Activated CD4-positive, alpha-beta memory T cell treated with anti-CD3 and anti-CD28 coated beads for 36 hours (primary cell): ENCODE measurements at regions not wholly inside any gene's neighbourhood (a gene's known extent, or its start where the extent isn't known, plus 50 kb on each side); places are given as distances from the start of the nearest gene placed in this dataset.
"Not testable (repeated sequence)": the region's sequence is repeated elsewhere in the genome, so short reads cannot be mapped to it uniquely, and the experiment has no call there.

Experiments used
- CTCF ChIA-PET: fragments of 350-600 bp; sonication (Branson Sonifier 250); formaldehyde crosslinking; loops from one replicate; lab custom pipeline; 2021; ENCODE audit warnings: antibody characterized with exemption, inconsistent platforms; lab: Charles Lee
- POLR2A ChIA-PET: fragments of 350-600 bp; sonication (Branson Sonifier 250); formaldehyde crosslinking; loops from one replicate; lab custom pipeline; 2021; ENCODE audit warnings: antibody characterized with exemption; lab: Charles Lee
- DNase-seq: peaks from one replicate; pipeline ENCODE4 v3.0.0-alpha.2; 2020
- H3K27ac Mint-ChIP-seq: one replicate; pipeline ENCODE4 v1.8.0; 2021; ENCODE audit warnings: mixed read lengths
- H3K27me3 Mint-ChIP-seq: one replicate; pipeline ENCODE4 v1.8.0; 2021; ENCODE audit warnings: mixed read lengths
- H3K36me3 Mint-ChIP-seq: one replicate; pipeline ENCODE4 v1.8.0; 2021; ENCODE audit warnings: mixed read lengths
- H3K4me1 Mint-ChIP-seq: one replicate; pipeline ENCODE4 v1.8.0; 2021; ENCODE audit warnings: low read depth, mixed read lengths
- H3K4me3 Mint-ChIP-seq: one replicate; pipeline ENCODE4 v1.8.0; 2021; ENCODE audit warnings: mild to moderate bottlenecking, mixed read lengths
- H3K9me3 Mint-ChIP-seq: one replicate; pipeline ENCODE4 v1.8.0; 2021; ENCODE audit warnings: mixed read lengths
- intact Hi-C: fragments of 100-400 bp; cut with micrococcal nuclease; formaldehyde crosslinking; loops from one replicate; pipeline ENCODE4 v1.15.1; 2023

- H3K36me3 Mint-ChIP-seq, result no peaks in the 10 kb centered on the region
- POLR2A ChIA-PET, result no interaction called here
Observed at GRCh38 chr4:114393295-114394038, 205.1 kb upstream of the UGT8 start.

GRCh38 chr4:114396808-114397207 is 201.8 kb upstream of the UGT8 start:
- Mint-ChIP-seq H3K27ac (no peak overlapping the region), H3K4me3 (no peak overlapping the region), H3K4me1 (peaks cover 12% of the 10 kb centered on the region), H3K9me3 (no peaks in the 10 kb centered on the region), H3K36me3 (no peaks in the 10 kb centered on the region), H3K27me3 (peaks cover 3% of the 10 kb centered on the region)
- intact Hi-C loops, result no loop called here
- ChIA-PET CTCF (no interaction called here), POLR2A (no interaction called here)
- DNase-seq, result no peak

More at GRCh38 chr4:114393295-114394038, 205.1 kb upstream of the UGT8 start:
- Mint-ChIP-seq H3K9me3 (no peaks in the 10 kb centered on the region), H3K4me1 (peaks cover 12% of the 10 kb centered on the region), H3K4me3 (no peak overlapping the region), H3K27me3 (peaks cover 8% of the 10 kb centered on the region), H3K27ac (no peak overlapping the region)
- DNase-seq, result no peak
- CTCF ChIA-PET, result interaction anchor here (0.7 to 1.6 kb wide), 3 partner anchors 8 to 15 kb away, joined by 3 to 4 read pairs (median 3); no protein-coding TSS in a partner anchor
- intact Hi-C loops, result no loop called here

- Mint-ChIP-seq H3K36me3 (no peaks in the 10 kb centered on the region), H3K27me3 (peaks cover 3% of the 10 kb centered on the region), H3K4me1 (peaks cover 10% of the 10 kb centered on the region), H3K4me3 (no peak overlapping the region), H3K27ac (no peak overlapping the region), H3K9me3 (no peaks in the 10 kb centered on the region)
- ChIA-PET POLR2A (no interaction called here), CTCF (no interaction called here)
- intact Hi-C loops, result no loop called here
- no peak for DNase-seq
Observed at GRCh38 chr4:114398410-114398809, 200.2 kb upstream of the UGT8 start.

- no peaks in the 10 kb centered on the region for H3K36me3 Mint-ChIP-seq
- H3K4me1 Mint-ChIP-seq, result peaks cover 10% of the 10 kb centered on the region
- intact Hi-C loops, result no loop called here
- no peak overlapping the region for H3K4me3 Mint-ChIP-seq
- H3K27me3 Mint-ChIP-seq, result peaks cover 3% of the 10 kb centered on the region
- DNase-seq, result no peak
- POLR2A ChIA-PET, result no interaction called here
- no peaks in the 10 kb centered on the region for H3K9me3 Mint-ChIP-seq
- no peak overlapping the region for H3K27ac Mint-ChIP-seq
- CTCF ChIA-PET, result no interaction called here
Observed at GRCh38 chr4:114399105-114399504, 199.5 kb upstream of the UGT8 start.

GRCh38 chr4:114400531-114400930 is 198.1 kb upstream of the UGT8 start:
- H3K9me3 Mint-ChIP-seq, result no peaks in the 10 kb centered on the region
- peaks cover 7% of the 10 kb centered on the region for H3K27me3 Mint-ChIP-seq
- no peak overlapping the region for H3K27ac Mint-ChIP-seq
- no peak overlapping the region for H3K4me3 Mint-ChIP-seq
- H3K4me1 Mint-ChIP-seq, result peaks cover 10% of the 10 kb centered on the region
- CTCF ChIA-PET, result no interaction called here
- peaks cover 1% of the 10 kb centered on the region for H3K36me3 Mint-ChIP-seq
- DNase-seq, result no peak
- POLR2A ChIA-PET, result no interaction called here
- intact Hi-C loops, result no loop called here

GRCh38 chr4:114401483-114401882 is 197.1 kb upstream of the UGT8 start:
- POLR2A ChIA-PET, result no interaction called here
- H3K4me3 Mint-ChIP-seq, result no peak overlapping the region
- intact Hi-C loops, result no loop called here
- H3K27me3 Mint-ChIP-seq, result peaks cover 7% of the 10 kb centered on the region
- DNase-seq, result no peak
- CTCF ChIA-PET, result interaction anchor here (0.7 to 1.4 kb wide), 2 partner anchors 13 to 17 kb away, joined by 3 read pairs; no protein-coding TSS in a partner anchor
- H3K27ac Mint-ChIP-seq, result no peak overlapping the region
- no peaks in the 10 kb centered on the region for H3K9me3 Mint-ChIP-seq
- peaks cover 8% of the 10 kb centered on the region for H3K4me1 Mint-ChIP-seq
- H3K36me3 Mint-ChIP-seq, result peaks cover 1% of the 10 kb centered on the region

- intact Hi-C loops, result no loop called here
- DNase-seq, result no peak
- no peaks in the 10 kb centered on the region for H3K4me1 Mint-ChIP-seq
- H3K9me3 Mint-ChIP-seq, result peaks cover 7% of the 10 kb centered on the region
- H3K27ac Mint-ChIP-seq, result no peak overlapping the region
- no peak overlapping the region for H3K4me3 Mint-ChIP-seq
- no peaks in the 10 kb centered on the region for H3K36me3 Mint-ChIP-seq
- POLR2A ChIA-PET, result no interaction called here
- H3K27me3 Mint-ChIP-seq, result peaks cover 4% of the 10 kb centered on the region
- CTCF ChIA-PET, result no interaction called here
Observed at GRCh38 chr4:114417214-114417613, 181.4 kb upstream of the UGT8 start.

- H3K9me3 Mint-ChIP-seq, result peaks cover under 1% of the 10 kb centered on the region
- POLR2A ChIA-PET, result no interaction called here
- no peaks in the 10 kb centered on the region for H3K36me3 Mint-ChIP-seq
- no peak for DNase-seq
- H3K4me1 Mint-ChIP-seq, result no peaks in the 10 kb centered on the region
- H3K4me3 Mint-ChIP-seq, result no peak overlapping the region
- intact Hi-C loops, result no loop called here
- CTCF ChIA-PET, result no interaction called here
- H3K27ac Mint-ChIP-seq, result no peak overlapping the region
- H3K27me3 Mint-ChIP-seq, result peaks cover 4% of the 10 kb centered on the region
Observed at GRCh38 chr4:114420069-114420468, 178.5 kb upstream of the UGT8 start.

- ChIA-PET POLR2A (no interaction called here), CTCF (no interaction called here)
- no peaks in the 10 kb centered on the region for H3K4me1 Mint-ChIP-seq
- no peaks in the 10 kb centered on the region for H3K27me3 Mint-ChIP-seq
- no peak overlapping the region for H3K27ac Mint-ChIP-seq
- no peak for DNase-seq
- H3K4me3 Mint-ChIP-seq, result no peak overlapping the region
- no peaks in the 10 kb centered on the region for H3K36me3 Mint-ChIP-seq
- intact Hi-C loops, result no loop called here
- H3K9me3 Mint-ChIP-seq, result no peaks in the 10 kb centered on the region
Observed at GRCh38 chr4:114423582-114423981, 175.0 kb upstream of the UGT8 start.

- CTCF ChIA-PET, result no interaction called here
- Mint-ChIP-seq H3K4me3 (no peak overlapping the region), H3K4me1 (no peaks in the 10 kb centered on the region), H3K27me3 (peaks cover 12% of the 10 kb centered on the region), H3K27ac (no peak overlapping the region), H3K9me3 (no peaks in the 10 kb centered on the region), H3K36me3 (no peaks in the 10 kb centered on the region)
- DNase-seq, result no peak
- POLR2A ChIA-PET, result no interaction called here
- intact Hi-C loops, result loop anchor here (10.0 kb wide), 1 partner anchor 60 kb away; no protein-coding TSS in a partner anchor
Observed at GRCh38 chr4:114435116-114435515, 163.5 kb upstream of the UGT8 start.

- no peak for DNase-seq
- H3K27ac Mint-ChIP-seq, result no peak overlapping the region
- no peak overlapping the region for H3K4me3 Mint-ChIP-seq
- H3K9me3 Mint-ChIP-seq, result no peaks in the 10 kb centered on the region
- no peaks in the 10 kb centered on the region for H3K36me3 Mint-ChIP-seq
- ChIA-PET CTCF (no interaction called here), POLR2A (no interaction called here)
- no peaks in the 10 kb centered on the region for H3K4me1 Mint-ChIP-seq
- intact Hi-C loops, result no loop called here
- H3K27me3 Mint-ChIP-seq, result peaks cover 11% of the 10 kb centered on the region
Observed at GRCh38 chr4:114442856-114443255, 155.8 kb upstream of the UGT8 start.

GRCh38 chr4:114444211-114444610 is 154.4 kb upstream of the UGT8 start:
- Mint-ChIP-seq H3K9me3 (no peaks in the 10 kb centered on the region), H3K36me3 (no peaks in the 10 kb centered on the region), H3K27ac (no peak overlapping the region), H3K4me3 (no peak overlapping the region), H3K4me1 (no peaks in the 10 kb centered on the region), H3K27me3 (peaks cover 11% of the 10 kb centered on the region)
- POLR2A ChIA-PET, result no interaction called here
- intact Hi-C loops, result no loop called here
- DNase-seq, result no peak
- CTCF ChIA-PET, result no interaction called here

GRCh38 chr4:114447963-114448516 is 150.6 kb upstream of the UGT8 start:
- H3K27me3 Mint-ChIP-seq, H3K4me3 Mint-ChIP-seq, DNase-seq, POLR2A ChIA-PET, H3K36me3 Mint-ChIP-seq, intact Hi-C loops, CTCF ChIA-PET, H3K9me3 Mint-ChIP-seq, H3K27ac Mint-ChIP-seq, H3K4me1 Mint-ChIP-seq: not testable (repeated sequence)
